ENCODE measurements at regions not wholly inside any gene's neighbourhood (a gene's known extent, or its start where the extent isn't known, plus 50 kb on each side); places are given as distances from the start of the nearest gene placed in this dataset.

DNA sequence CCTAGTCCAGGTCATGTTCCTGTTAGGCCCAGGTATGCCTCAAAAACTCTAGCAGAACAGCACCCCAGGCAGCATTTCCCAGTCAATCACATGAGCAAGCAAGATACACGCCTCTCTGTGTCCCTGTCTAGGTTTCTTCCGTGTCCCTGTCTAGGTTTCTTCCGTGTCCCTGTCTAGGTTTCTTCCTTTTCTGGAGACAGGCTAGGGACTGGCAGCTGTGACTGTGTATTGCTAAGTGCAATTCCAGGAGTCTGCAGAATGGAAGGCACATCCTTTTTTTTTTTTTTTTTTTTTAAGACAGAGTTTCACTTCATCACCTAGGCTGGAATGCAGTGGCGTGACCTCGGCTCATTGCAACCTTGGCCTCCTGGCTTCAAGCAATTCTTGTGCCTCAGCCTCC lies 77.6 kb downstream of the SETD4 start:
- H3K27ac ChIP-seq (ENCODE audit: low read depth in 1 of 2, low read length in 2 of 2): no peak overlapping the region
- no peaks in the 10 kb centered on the region for H3K79me2 ChIP-seq (ENCODE audit: insufficient read depth, low read length)
- no peak overlapping the region for H2AFZ ChIP-seq (ENCODE audit: insufficient read depth, low read depth, low read length, poor library complexity, severe bottlenecking)
- peaks cover 6% of the 10 kb centered on the region in 2 donors for H3K9me3 ChIP-seq (replicated peaks in 1 of 2; ENCODE audit: control insufficient read depth in 1 of 2, insufficient read depth in 1 of 2, low read length in 2 of 2)
- Mint-ChIP-seq H3K27ac (no peak overlapping the region), H3K4me3 (no peak overlapping the region), H3K36me3 (no peaks in the 10 kb centered on the region), H3K27me3 (ENCODE audit: low read depth in 3 of 3) (peaks cover 15 to 43% (median 28%) of the 10 kb centered on the region in 3 donors), H3K9me3 (peaks cover 1 to 18% (median 10%) of the 10 kb centered on the region in 7 donors), H3K4me1 (no peaks in the 10 kb centered on the region)
- no peak overlapping the region for H3K4me2 ChIP-seq (replicated peaks; ENCODE audit: extremely low read depth, low read length, poor library complexity, severe bottlenecking)
- DNase-seq: no peak
- no peaks in the 10 kb centered on the region for H3K4me1 ChIP-seq (ENCODE audit: control insufficient read depth in 1 of 2, insufficient read depth in 2 of 2, low read length in 2 of 2)
- H3K4me3 ChIP-seq (replicated peaks in 1 of 3; ENCODE audit: low read depth in 2 of 3, low read length in 3 of 3): no peak overlapping the region
- peaks cover 14 to 16% of the 10 kb centered on the region in 2 donors for H3K27me3 ChIP-seq (ENCODE audit: control insufficient read depth in 2 of 2, insufficient read depth in 2 of 2, low read length in 2 of 2)
- H4K20me1 ChIP-seq (ENCODE audit: insufficient read depth, low read length): no peaks in the 10 kb centered on the region
- no CpG with 5 or more reads among the region's 5 CpGs for WGBS (ENCODE audit: insufficient coverage)
- H3K36me3 ChIP-seq (replicated peaks in 1 of 2; ENCODE audit: control insufficient read depth in 1 of 2, insufficient read depth in 2 of 2, low read length in 2 of 2): no peaks in the 10 kb centered on the region
- intact Hi-C loops (cut with micrococcal nuclease): no loop called here
- H3K9ac ChIP-seq (ENCODE audit: insufficient read depth, low read length, poor library complexity, severe bottlenecking): no peak overlapping the region
- TF ChIP-seq, protein P1, sequence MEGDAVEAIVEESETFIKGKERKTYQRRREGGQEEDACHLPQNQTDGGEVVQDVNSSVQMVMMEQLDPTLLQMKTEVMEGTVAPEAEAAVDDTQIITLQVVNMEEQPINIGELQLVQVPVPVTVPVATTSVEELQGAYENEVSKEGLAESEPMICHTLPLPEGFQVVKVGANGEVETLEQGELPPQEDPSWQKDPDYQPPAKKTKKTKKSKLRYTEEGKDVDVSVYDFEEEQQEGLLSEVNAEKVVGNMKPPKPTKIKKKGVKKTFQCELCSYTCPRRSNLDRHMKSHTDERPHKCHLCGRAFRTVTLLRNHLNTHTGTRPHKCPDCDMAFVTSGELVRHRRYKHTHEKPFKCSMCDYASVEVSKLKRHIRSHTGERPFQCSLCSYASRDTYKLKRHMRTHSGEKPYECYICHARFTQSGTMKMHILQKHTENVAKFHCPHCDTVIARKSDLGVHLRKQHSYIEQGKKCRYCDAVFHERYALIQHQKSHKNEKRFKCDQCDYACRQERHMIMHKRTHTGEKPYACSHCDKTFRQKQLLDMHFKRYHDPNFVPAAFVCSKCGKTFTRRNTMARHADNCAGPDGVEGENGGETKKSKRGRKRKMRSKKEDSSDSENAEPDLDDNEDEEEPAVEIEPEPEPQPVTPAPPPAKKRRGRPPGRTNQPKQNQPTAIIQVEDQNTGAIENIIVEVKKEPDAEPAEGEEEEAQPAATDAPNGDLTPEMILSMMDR (IDR thresholded peaks at IDR 0.05): no peak

DNA sequence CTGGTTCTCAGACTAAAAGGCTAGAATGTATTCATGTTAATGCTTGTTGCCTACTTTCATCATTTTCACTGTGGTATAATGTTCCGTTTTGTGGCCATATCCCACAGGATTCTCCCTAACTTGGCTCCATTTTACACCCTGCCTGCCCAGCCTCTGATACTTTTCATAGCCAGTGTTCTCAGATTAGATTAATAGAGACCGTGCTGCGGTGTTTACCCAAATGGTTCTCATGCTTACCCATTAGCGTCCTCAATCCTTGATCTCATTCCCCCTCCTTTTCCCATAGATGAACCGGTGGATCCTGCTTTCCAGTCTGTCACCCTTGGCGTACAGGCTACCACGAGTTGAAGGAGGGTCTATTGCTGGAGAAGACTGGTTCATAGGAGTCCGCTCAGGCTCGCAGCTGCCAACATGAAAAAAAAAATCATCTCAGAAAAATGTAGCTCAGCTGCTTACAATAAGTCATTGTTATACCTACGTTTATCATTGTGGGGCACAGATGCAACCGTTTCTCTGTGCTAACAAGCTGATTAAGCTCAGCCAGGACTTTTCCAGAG lies 78.7 kb downstream of the SETD4 start:
- no peaks in the 10 kb centered on the region for H3K4me1 ChIP-seq (ENCODE audit: control insufficient read depth in 1 of 2, insufficient read depth in 2 of 2, low read length in 2 of 2)
- Mint-ChIP-seq H3K4me3 (no peak overlapping the region), H3K9me3 (peaks cover 1 to 21% (median 10%) of the 10 kb centered on the region in 7 donors), H3K36me3 (no peaks in the 10 kb centered on the region), H3K27me3 (ENCODE audit: low read depth in 3 of 3) (peaks cover 15 to 36% (median 25%) of the 10 kb centered on the region in 3 donors), H3K27ac (peak overlapping the region in 1 of 7 donors; percentile 65), H3K4me1 (no peaks in the 10 kb centered on the region)
- H3K27me3 ChIP-seq (ENCODE audit: control insufficient read depth in 2 of 2, insufficient read depth in 2 of 2, low read length in 2 of 2): peaks cover 6% of the 10 kb centered on the region in 2 donors
- TF ChIP-seq, protein P1 (IDR thresholded peaks at IDR 0.05): no peak
- no peaks in the 10 kb centered on the region for H3K79me2 ChIP-seq (ENCODE audit: insufficient read depth, low read length)
- no peak overlapping the region for H3K4me2 ChIP-seq (replicated peaks; ENCODE audit: extremely low read depth, low read length, poor library complexity, severe bottlenecking)
- WGBS (ENCODE audit: insufficient coverage): 91% methylated on average over 6 of the region's 11 CpGs
- H4K20me1 ChIP-seq (ENCODE audit: insufficient read depth, low read length): no peaks in the 10 kb centered on the region
- no peak overlapping the region for H3K9ac ChIP-seq (ENCODE audit: insufficient read depth, low read length, poor library complexity, severe bottlenecking)
- no peaks in the 10 kb centered on the region for H3K36me3 ChIP-seq (replicated peaks in 1 of 2; ENCODE audit: control insufficient read depth in 1 of 2, insufficient read depth in 2 of 2, low read length in 2 of 2)
- H3K9me3 ChIP-seq (replicated peaks in 1 of 2; ENCODE audit: control insufficient read depth in 1 of 2, insufficient read depth in 1 of 2, low read length in 2 of 2): peaks cover 6 to 8% of the 10 kb centered on the region in 2 donors
- H2AFZ ChIP-seq (ENCODE audit: insufficient read depth, low read depth, low read length, poor library complexity, severe bottlenecking): no peak overlapping the region
- H3K27ac ChIP-seq (ENCODE audit: low read depth in 1 of 2, low read length in 2 of 2): no peak overlapping the region
- intact Hi-C loops (cut with micrococcal nuclease): no loop called here
- H3K4me3 ChIP-seq (replicated peaks in 1 of 3; ENCODE audit: low read depth in 2 of 3, low read length in 3 of 3): no peak overlapping the region
- DNase-seq: no peak

Measured in CD14-positive monocyte (primary cell).